Activated CD8-positive, alpha-beta memory T cell treated with anti-CD3 and anti-CD28 coated beads, Interleukin-2, amount 10 ng/mL, durations not matched to agents 7 days and 5 days (primary cell): ENCODE measurements at regions not wholly inside any gene's neighbourhood (a gene's known extent, or its start where the extent isn't known, plus 50 kb on each side); places are given as distances from the start of the nearest gene placed in this dataset.

Experiments used
- ATAC-seq: fragments of 150-1000 bp; cut with Tn5 transposase; one replicate; pipeline ENCODE4 v1.10.0; 2021; ENCODE audit warnings: moderate library complexity
- CTCF ChIA-PET: fragments of 350-600 bp; sonication (Branson Sonifier 250); formaldehyde crosslinking; loops from one replicate; lab custom pipeline; 2021; ENCODE audit warnings: antibody characterized with exemption; lab: Charles Lee
- DNase-seq: peaks from one replicate; pipeline ENCODE4 v3.0.0-alpha.2; 2020
- H3K27ac Mint-ChIP-seq: one replicate; pipeline ENCODE4 v1.8.0; 2021; ENCODE audit warnings: mild to moderate bottlenecking, mixed read lengths
- H3K27me3 Mint-ChIP-seq: one replicate; pipeline ENCODE4 v1.8.0; 2021; ENCODE audit warnings: mixed read lengths
- H3K36me3 Mint-ChIP-seq: one replicate; pipeline ENCODE4 v1.8.0; 2021; ENCODE audit warnings: mild to moderate bottlenecking, mixed read lengths
- H3K4me1 Mint-ChIP-seq: one replicate; pipeline ENCODE4 v1.8.0; 2021; ENCODE audit warnings: mixed read lengths
- H3K4me3 Mint-ChIP-seq: one replicate; pipeline ENCODE4 v1.8.0; 2021; ENCODE audit warnings: mild to moderate bottlenecking, moderate library complexity, mixed read lengths
- H3K9me3 Mint-ChIP-seq: one replicate; pipeline ENCODE4 v1.8.0; 2022; ENCODE audit warnings: low read depth, mixed read lengths

DNA sequence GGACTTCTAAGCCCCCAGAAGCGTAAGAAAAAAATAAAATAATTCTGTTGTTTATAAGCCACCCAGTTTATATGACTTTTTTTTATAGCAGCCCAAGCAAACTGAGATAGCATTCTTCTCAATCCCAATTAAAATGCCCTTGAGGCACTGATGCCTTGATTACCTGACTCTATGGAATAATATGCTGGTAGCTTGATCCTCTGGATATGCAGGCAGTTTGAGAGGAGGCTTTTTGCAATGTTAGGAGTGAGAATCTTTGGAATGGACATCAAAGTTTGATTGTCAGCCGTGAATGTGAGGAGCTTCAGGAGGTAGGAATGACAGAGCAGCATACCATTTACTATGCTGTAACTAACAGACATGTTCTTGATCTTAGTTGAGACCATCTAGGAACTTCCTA is 275.6 kb downstream of the AASDHPPT start:
- Mint-ChIP-seq H3K27me3 (no peaks in the 10 kb centered on the region), H3K4me3 (no peak overlapping the region), H3K36me3 (no peaks in the 10 kb centered on the region), H3K9me3 (peaks cover 2% of the 10 kb centered on the region), H3K27ac (no peak overlapping the region), H3K4me1 (no peaks in the 10 kb centered on the region)
- no peak for DNase-seq
- no peak for ATAC-seq
- CTCF ChIA-PET, result no interaction called here

DNA sequence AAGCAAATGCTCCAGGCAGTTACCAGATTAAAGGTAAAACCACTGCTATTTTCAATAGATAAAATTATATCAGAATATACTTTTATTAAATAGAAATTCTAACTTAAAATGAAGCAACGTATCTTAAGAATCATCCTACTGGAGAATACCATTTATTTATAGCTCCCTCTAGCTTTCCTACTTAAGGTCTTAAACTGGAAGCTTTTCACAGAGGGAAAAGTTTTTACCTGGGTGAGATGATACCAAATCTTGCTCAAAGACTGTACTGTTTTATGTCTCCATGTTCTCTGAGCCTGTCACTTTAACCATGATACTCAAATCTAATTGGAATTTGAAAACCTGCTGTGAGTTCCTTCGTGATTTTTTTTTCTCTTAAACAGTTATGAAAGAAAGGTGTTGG is 291.8 kb downstream of the AASDHPPT start:
- CTCF ChIA-PET, result no interaction called here
- H3K4me1 Mint-ChIP-seq, result no peaks in the 10 kb centered on the region
- H3K4me3 Mint-ChIP-seq, result no peak overlapping the region
- DNase-seq (no peak), ATAC-seq (no peak)
- no peak overlapping the region for H3K27ac Mint-ChIP-seq
- no peaks in the 10 kb centered on the region for H3K36me3 Mint-ChIP-seq
- no peaks in the 10 kb centered on the region for H3K27me3 Mint-ChIP-seq
- peaks cover 3% of the 10 kb centered on the region for H3K9me3 Mint-ChIP-seq

DNA sequence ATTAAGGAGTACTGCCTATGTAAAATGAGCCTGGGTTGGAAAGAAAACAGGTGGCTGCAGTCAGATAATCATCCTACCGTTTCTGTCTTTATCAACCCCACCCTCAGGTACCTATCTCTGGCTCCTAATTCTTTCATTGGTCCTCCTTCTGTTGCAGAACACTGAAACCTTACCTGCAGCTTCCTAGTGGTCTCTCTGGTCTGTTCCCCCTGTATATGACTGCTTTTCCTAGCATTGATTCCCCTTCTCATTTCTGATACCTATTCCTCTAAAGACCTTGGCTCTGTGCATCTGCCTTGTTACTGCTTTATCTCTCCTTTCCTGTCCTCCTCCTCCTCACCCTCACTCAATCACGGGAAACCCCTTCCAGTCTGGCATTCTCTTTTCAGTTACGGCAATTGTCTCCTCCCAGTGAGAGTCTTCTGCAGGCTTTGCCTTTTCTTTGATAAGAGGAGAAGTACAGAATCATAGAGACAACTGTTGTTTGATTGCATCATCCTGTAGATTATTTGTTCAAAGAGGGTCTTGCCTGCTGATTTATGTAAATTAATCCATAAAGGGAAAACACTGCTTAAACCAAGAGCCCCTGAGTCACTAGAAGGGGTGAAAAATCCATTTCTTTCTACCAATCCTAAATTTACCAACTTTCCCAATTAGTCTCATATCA is 301.2 kb downstream of the AASDHPPT start:
- H3K27me3 Mint-ChIP-seq, result no peaks in the 10 kb centered on the region
- H3K36me3 Mint-ChIP-seq, result no peaks in the 10 kb centered on the region
- H3K4me1 Mint-ChIP-seq, result no peaks in the 10 kb centered on the region
- CTCF ChIA-PET, result no interaction called here
- H3K4me3 Mint-ChIP-seq, result no peak overlapping the region
- no peak overlapping the region for H3K27ac Mint-ChIP-seq
- H3K9me3 Mint-ChIP-seq, result no peaks in the 10 kb centered on the region
- DNase-seq (no peak), ATAC-seq (no peak)

DNA sequence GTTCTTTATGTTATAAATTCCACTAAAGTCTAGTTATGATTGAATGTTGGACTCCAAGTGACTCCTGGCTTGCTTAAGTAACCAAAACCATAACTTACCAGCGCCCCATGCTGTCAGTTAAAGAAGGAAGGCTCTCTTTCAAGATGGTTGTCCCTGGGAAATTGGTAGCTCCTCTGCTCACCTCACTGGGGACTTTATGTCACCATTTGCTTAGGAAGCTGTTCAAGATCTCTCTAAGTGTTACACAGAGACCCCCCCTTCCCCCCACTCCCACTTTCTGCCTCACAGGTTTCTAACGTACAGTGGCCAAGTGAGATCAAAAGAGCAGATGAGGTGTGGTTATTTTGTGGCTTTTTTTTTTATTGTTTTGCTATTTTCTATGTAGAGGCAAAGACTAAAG is 301.8 kb downstream of the AASDHPPT start:
- H3K9me3 Mint-ChIP-seq, result no peaks in the 10 kb centered on the region
- H3K36me3 Mint-ChIP-seq, result no peaks in the 10 kb centered on the region

DNA sequence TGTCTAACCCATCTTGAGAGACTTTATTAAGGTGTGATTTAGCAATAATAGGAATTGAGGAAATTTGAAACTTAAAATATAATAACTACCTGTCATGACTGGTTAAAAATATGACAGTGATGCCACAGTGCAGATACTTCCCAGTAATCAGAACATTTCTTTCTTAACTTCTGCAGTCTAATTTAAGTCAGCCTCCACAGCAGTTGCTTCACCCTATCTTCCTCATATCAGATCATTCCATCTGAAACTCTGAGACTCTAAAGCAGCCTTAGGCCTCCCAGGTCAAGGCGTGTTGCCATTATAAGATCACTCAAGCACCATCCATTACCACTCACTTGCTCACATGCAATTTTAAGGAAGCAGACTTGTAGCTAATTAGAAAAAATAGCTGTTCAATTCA is 302.2 kb downstream of the AASDHPPT start:
- Mint-ChIP-seq H3K9me3 (no peaks in the 10 kb centered on the region), H3K36me3 (no peaks in the 10 kb centered on the region), H3K27me3 (no peaks in the 10 kb centered on the region), H3K4me3 (no peak overlapping the region), H3K27ac (no peak overlapping the region), H3K4me1 (no peaks in the 10 kb centered on the region)
- ATAC-seq (no peak), DNase-seq (no peak)
- CTCF ChIA-PET, result no interaction called here

More for the DNA sequence above, 301.8 kb downstream of the AASDHPPT start:
- no peaks in the 10 kb centered on the region for H3K4me1 Mint-ChIP-seq
- no peak for DNase-seq
- H3K4me3 Mint-ChIP-seq, result no peak overlapping the region
- CTCF ChIA-PET, result no interaction called here
- no peak overlapping the region for H3K27ac Mint-ChIP-seq
- H3K27me3 Mint-ChIP-seq, result no peaks in the 10 kb centered on the region
- ATAC-seq, result no peak

DNA sequence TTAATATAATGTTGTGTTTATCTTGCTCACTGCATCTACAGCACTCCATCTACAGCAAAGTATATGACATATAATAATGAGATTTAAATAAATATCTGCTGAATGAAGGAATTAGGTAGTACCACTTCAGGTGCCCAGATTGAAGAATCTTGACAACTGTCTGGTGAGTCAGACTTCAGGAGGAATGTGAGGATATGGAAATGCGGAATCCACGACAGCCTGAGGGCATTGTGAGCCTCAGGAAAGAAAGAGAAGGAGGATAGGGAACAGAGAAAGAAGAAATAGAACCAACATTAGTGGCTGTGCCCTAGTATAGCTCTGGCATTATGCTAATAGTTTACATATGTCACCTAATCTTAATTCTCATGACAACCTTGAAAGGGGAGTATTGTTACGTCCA is 304.4 kb downstream of the AASDHPPT start:
- no peaks in the 10 kb centered on the region for H3K27me3 Mint-ChIP-seq
- DNase-seq (no peak), ATAC-seq (no peak)
- no peak overlapping the region for H3K4me3 Mint-ChIP-seq
- H3K4me1 Mint-ChIP-seq, result no peaks in the 10 kb centered on the region
- no peak overlapping the region for H3K27ac Mint-ChIP-seq
- CTCF ChIA-PET, result no interaction called here
- no peaks in the 10 kb centered on the region for H3K36me3 Mint-ChIP-seq
- H3K9me3 Mint-ChIP-seq, result no peaks in the 10 kb centered on the region

DNA sequence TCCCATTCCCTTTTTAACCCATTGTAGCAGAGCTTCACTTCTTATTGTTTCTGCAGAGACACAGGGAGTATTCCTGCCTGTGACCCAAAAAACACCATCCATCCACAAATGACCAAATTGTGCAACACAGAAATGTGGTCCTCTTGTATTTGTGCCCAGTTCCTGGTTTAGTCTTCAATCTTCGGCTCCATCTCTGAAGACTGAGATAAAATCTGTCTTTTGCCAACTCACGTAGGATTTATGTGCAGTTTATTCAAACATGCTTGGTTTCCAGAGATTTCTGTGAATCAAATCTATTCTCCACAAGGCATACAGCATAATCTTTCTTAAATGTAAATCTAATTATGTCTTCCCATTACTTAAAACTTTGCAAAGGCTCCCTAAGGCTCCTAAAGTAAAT is 307.0 kb downstream of the AASDHPPT start:
- Mint-ChIP-seq H3K9me3 (no peaks in the 10 kb centered on the region), H3K4me1 (no peaks in the 10 kb centered on the region), H3K27me3 (no peaks in the 10 kb centered on the region), H3K27ac (no peak overlapping the region), H3K4me3 (no peak overlapping the region), H3K36me3 (no peaks in the 10 kb centered on the region)
- CTCF ChIA-PET, result no interaction called here
- ATAC-seq (no peak), DNase-seq (no peak)

DNA sequence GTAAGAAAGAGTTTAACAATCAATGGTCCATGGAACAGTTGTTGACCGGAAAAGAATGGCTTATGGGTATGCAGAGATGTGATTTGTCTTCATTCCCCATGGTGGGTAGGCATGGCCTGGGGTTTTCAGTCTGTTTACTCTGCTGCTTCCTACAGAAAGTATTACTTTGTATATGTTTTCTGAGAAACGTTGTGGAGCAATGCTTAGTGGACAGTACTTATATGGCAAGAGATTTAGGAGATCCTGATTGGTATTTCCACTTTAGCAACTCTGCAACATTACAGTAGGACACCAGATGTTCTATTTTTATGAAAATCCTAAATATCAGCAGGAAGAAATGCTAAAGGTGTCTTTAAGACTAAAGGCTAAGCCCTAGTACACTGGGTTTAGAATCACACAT is 309.1 kb downstream of the AASDHPPT start:
- H3K9me3 Mint-ChIP-seq, result no peaks in the 10 kb centered on the region
- no peaks in the 10 kb centered on the region for H3K4me1 Mint-ChIP-seq

DNA sequence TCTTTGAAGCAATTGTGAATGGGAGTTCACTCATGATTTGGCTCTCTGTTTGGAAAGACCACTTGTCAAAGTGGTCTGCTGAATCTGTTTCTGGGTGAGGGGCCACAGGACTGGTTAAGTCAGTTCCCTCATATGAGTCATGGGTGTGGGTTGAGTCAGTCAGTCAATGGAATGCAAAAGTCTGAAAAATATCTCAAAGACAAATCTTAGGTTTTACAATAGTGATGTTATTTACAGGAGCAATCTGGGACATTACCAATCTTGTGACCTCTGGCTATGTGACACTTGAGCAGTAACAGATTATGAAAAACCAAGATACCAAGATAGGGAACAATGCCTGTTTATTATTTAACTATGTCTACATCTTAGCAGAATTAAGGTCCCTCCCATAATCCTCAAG is 311.6 kb downstream of the AASDHPPT start:
- no peaks in the 10 kb centered on the region for H3K36me3 Mint-ChIP-seq
- no peak overlapping the region for H3K27ac Mint-ChIP-seq
- ATAC-seq (no peak), DNase-seq (no peak)
- no peaks in the 10 kb centered on the region for H3K4me1 Mint-ChIP-seq
- H3K27me3 Mint-ChIP-seq, result no peaks in the 10 kb centered on the region
- no peak overlapping the region for H3K4me3 Mint-ChIP-seq
- CTCF ChIA-PET, result no interaction called here
- no peaks in the 10 kb centered on the region for H3K9me3 Mint-ChIP-seq

More for the DNA sequence above, 309.1 kb downstream of the AASDHPPT start:
- no peak overlapping the region for H3K4me3 Mint-ChIP-seq
- no peaks in the 10 kb centered on the region for H3K36me3 Mint-ChIP-seq
- CTCF ChIA-PET, result no interaction called here
- DNase-seq, result no peak
- H3K27ac Mint-ChIP-seq, result no peak overlapping the region
- no peak for ATAC-seq
- no peaks in the 10 kb centered on the region for H3K27me3 Mint-ChIP-seq

DNA sequence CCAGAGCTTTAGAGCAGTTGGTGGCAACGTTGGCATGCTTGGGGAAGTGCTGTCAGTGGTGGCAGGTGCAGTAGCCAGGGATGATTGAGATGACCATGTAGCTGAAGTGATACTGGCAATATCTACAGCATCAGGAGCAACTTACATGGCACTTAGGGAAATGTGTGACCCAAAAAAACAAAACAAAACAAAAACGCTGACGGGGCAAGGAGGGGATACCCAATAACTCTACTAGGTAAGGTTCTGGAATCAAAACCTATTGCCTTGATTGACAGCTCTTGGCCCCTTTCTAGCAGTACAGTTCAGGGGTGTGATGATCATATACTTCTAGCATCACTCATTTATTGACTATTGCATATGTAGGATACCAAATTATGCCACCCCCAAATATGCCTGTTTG is 312.6 kb downstream of the AASDHPPT start:
- ATAC-seq (no peak), DNase-seq (no peak)
- no peak overlapping the region for H3K4me3 Mint-ChIP-seq
- CTCF ChIA-PET, result no interaction called here
- H3K27me3 Mint-ChIP-seq, result no peaks in the 10 kb centered on the region
- no peak overlapping the region for H3K27ac Mint-ChIP-seq
- no peaks in the 10 kb centered on the region for H3K9me3 Mint-ChIP-seq
- H3K4me1 Mint-ChIP-seq, result no peaks in the 10 kb centered on the region
- H3K36me3 Mint-ChIP-seq, result no peaks in the 10 kb centered on the region

DNA sequence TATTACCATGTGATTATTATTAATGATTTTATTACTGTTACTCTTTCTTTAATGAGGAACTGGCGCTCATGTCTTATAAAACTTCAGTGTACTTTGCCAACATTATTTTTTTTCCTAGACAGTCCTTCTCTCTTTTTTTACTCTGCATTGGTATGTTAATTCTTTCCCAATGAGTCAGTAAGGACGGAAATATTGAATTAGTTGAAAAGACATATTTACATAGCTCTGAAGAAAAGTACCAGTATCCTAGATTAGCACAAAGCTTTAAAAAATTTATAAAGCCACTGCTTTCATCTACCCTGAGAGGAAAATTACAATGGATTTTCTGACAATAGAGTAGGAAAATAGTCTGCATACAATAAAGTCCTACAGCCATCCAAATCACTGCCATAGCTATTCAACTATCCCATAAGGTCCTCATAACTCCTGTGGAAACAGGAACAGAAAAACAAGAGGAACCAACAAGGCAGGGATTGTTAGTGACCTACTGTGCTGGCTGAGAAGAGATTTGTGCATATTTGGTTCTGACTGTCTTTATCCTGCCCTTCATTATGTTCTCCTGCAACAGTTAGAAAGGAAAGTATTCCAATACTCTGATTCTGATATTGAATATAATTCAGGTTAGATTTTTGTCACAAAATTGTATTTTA is 314.4 kb downstream of the AASDHPPT start:
- Mint-ChIP-seq H3K36me3 (no peaks in the 10 kb centered on the region), H3K9me3 (no peaks in the 10 kb centered on the region), H3K4me3 (no peak overlapping the region), H3K27me3 (no peaks in the 10 kb centered on the region), H3K27ac (no peak overlapping the region), H3K4me1 (no peaks in the 10 kb centered on the region)
- CTCF ChIA-PET, result no interaction called here
- DNase-seq (no peak), ATAC-seq (no peak)

DNA sequence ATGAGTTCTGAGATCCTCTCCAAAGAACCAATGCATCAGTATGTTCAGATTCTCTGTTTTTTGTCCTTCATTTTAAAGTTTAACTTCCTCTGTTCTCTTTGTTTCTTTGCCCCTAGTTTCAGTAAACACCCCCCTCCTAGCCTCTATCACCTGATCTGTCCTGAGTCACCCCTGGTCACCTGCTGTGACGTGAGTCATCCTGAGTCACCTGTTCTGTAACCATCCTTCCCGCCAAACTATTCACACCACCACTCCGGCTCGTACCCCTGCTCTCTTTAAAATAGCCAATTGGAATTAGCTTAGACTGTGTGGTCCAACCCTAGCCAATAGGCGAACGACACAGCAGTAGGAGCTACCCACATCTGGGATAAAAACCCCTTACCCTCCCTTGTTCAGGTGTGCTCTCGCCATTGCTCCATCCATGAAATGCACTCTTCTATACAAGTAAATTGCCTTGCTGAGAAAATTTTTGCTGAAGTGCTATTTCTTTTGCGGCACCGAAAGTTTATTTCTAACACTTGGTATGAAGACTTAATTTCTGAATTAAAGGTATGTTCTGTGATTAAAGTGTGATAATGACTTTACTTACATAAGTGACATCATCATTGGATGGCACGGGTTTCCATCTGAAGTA is 318.4 kb downstream of the AASDHPPT start:
- DNase-seq (no peak), ATAC-seq (no peak)
- CTCF ChIA-PET, result no interaction called here
- Mint-ChIP-seq H3K27ac (no peak overlapping the region), H3K36me3 (no peaks in the 10 kb centered on the region), H3K4me3 (no peak overlapping the region), H3K4me1 (no peaks in the 10 kb centered on the region), H3K27me3 (no peaks in the 10 kb centered on the region), H3K9me3 (no peaks in the 10 kb centered on the region)

DNA sequence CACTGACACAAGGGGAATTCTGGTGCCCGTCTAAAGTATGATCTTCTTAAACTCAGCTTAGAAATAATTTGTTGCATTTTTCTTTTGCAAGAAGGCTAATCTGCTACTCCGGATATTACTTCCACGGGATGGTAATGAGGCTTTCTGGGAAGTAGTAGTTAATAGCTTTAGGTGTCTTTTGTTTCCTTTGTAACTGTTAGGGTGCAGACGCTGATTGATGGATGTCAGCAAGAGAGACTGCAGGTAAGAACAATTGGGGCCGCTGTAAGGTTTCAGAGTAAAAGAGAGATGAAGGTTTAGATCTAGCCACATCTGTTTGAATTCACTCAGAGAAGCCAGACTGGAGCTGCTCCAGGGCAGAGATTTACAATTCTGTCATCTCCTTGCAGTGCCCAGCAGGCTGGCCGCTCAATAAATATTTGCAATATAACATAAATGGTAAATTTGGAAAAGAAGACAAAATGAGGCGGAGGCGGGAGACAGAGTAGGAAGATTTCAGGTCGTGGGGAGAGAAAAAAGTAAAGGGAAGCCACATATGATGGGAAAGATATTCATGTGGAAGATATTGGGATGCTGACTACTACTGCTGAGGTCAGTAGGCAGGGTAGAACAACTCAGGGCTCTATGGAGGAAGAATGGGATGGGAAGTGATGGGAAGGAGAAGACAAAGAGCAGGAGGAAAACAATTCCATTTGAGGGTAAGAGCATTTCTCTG is 320.5 kb downstream of the AASDHPPT start:
- Mint-ChIP-seq H3K27ac (no peak overlapping the region), H3K4me3 (no peak overlapping the region), H3K9me3 (no peaks in the 10 kb centered on the region), H3K4me1 (no peaks in the 10 kb centered on the region), H3K27me3 (no peaks in the 10 kb centered on the region), H3K36me3 (no peaks in the 10 kb centered on the region)
- no peak for DNase-seq
- ATAC-seq, result no peak
- CTCF ChIA-PET, result no interaction called here
